ENCODE measurements at regions not wholly inside any gene's neighbourhood (a gene's known extent, or its start where the extent isn't known, plus 50 kb on each side); places are given as distances from the start of the nearest gene placed in this dataset.

DNA sequence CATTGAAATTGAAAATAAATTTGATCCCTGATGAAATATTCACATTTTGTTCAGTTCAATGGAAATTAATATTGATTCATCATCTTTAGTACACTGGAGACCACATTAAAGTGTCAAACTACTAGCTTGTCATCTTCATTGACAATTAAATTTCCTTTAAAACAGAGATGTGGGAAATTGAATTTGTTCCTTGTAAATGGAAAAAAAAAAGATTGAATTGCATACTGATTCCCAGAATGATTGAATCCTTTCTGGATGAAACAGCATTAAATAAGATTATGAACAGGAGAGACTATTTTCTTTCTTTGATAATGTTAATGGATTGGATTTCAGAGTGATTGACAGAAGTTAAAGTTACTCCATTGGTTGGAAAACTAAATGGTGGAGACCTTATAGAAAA lies 241.3 kb upstream of the CNTNAP2 start:
- Mint-ChIP-seq H3K36me3 (ENCODE audit: unreplicated experiment) (no peaks in the 10 kb centered on the region), H3K4me1 (ENCODE audit: low read depth, unreplicated experiment) (no peaks in the 10 kb centered on the region), H3K27me3 (ENCODE audit: unreplicated experiment) (peaks cover 3% of the 10 kb centered on the region), H3K9me3 (ENCODE audit: unreplicated experiment) (no peaks in the 10 kb centered on the region), H3K4me3 (ENCODE audit: unreplicated experiment) (no peak overlapping the region), H3K27ac (ENCODE audit: unreplicated experiment) (no peak overlapping the region)
- no peak for DNase-seq
- TF ChIP-seq, protein P1, sequence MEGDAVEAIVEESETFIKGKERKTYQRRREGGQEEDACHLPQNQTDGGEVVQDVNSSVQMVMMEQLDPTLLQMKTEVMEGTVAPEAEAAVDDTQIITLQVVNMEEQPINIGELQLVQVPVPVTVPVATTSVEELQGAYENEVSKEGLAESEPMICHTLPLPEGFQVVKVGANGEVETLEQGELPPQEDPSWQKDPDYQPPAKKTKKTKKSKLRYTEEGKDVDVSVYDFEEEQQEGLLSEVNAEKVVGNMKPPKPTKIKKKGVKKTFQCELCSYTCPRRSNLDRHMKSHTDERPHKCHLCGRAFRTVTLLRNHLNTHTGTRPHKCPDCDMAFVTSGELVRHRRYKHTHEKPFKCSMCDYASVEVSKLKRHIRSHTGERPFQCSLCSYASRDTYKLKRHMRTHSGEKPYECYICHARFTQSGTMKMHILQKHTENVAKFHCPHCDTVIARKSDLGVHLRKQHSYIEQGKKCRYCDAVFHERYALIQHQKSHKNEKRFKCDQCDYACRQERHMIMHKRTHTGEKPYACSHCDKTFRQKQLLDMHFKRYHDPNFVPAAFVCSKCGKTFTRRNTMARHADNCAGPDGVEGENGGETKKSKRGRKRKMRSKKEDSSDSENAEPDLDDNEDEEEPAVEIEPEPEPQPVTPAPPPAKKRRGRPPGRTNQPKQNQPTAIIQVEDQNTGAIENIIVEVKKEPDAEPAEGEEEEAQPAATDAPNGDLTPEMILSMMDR (IDR thresholded peaks at IDR 0.05; ENCODE audit: partially characterized antibody, unreplicated experiment) = no peak

DNA sequence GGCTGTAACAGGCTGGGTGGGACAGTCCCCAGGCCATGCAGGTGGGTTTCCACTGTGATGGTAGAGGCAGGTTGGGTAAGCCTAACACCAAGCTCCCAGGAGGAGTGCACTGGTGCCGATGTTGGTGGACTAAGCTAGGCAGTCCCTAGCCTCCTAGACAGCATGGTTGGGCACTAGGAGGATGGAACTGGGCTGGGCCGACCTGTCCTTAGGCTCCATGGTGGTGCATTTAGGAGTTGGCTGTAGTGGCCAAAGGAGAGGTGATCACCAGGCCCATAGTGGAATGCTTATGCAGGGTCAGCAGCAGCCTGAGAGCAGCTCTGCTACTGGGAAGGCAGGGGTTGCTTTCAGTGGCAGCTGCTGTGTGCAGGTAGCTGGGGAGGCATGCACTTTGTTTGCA lies 247.7 kb upstream of the CNTNAP2 start:
- H3K27ac Mint-ChIP-seq (ENCODE audit: unreplicated experiment) = no peak overlapping the region
- no peaks in the 10 kb centered on the region for H3K9me3 Mint-ChIP-seq (ENCODE audit: unreplicated experiment)
- H3K4me3 Mint-ChIP-seq (ENCODE audit: unreplicated experiment) = no peak overlapping the region
- TF ChIP-seq, protein P1 (IDR thresholded peaks at IDR 0.05; ENCODE audit: partially characterized antibody, unreplicated experiment) = no peak
- H3K27me3 Mint-ChIP-seq (ENCODE audit: unreplicated experiment) = peaks cover 3% of the 10 kb centered on the region
- no peak for DNase-seq
- no peaks in the 10 kb centered on the region for H3K36me3 Mint-ChIP-seq (ENCODE audit: unreplicated experiment)
- no peaks in the 10 kb centered on the region for H3K4me1 Mint-ChIP-seq (ENCODE audit: low read depth, unreplicated experiment)

DNA sequence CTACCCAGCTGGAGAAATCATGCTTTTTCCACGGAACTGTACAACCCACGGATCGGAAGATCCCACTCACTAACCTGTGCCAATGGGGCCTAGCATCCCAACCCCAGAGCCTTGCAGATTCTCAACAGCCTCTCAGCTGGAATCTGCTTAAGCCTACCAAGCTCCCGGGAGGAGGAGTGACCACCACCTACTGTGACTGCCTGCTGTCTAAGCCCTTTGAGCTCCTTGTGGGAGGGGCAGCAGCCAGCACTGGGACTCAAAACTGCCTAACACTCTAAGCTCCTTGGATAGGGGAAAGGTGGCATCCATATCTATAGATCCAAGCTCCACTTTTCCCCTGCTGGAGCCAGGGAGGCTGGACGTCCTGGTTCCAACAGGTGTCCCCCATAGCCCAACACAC lies 254.4 kb upstream of the CNTNAP2 start:
- TF ChIP-seq, protein P1 (IDR thresholded peaks at IDR 0.05; ENCODE audit: partially characterized antibody, unreplicated experiment) = no peak
- DNase-seq = no peak
- Mint-ChIP-seq H3K27me3 (ENCODE audit: unreplicated experiment) (no peaks in the 10 kb centered on the region), H3K9me3 (ENCODE audit: unreplicated experiment) (no peaks in the 10 kb centered on the region), H3K4me3 (ENCODE audit: unreplicated experiment) (no peak overlapping the region), H3K36me3 (ENCODE audit: unreplicated experiment) (no peaks in the 10 kb centered on the region), H3K27ac (ENCODE audit: unreplicated experiment) (no peak overlapping the region), H3K4me1 (ENCODE audit: low read depth, unreplicated experiment) (no peaks in the 10 kb centered on the region)

DNA sequence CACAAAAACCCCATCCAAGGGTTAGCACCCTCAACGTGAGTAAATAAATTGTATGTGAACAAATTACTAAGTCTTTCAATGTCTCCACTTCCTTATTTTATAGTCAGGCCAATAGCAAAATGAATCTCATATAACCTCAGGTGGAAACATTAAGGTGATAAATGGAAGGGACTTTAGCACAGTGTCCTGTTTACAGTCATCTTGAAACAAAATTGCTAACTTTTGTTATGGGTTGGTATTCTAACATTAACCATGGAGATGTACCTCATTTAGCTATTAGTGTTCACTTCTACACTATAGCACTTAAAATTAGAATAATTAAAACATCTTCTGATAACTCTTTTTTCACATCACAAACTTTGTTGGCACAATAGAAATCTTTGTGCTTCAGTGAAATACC lies 255.8 kb upstream of the CNTNAP2 start:
- no peak for DNase-seq
- peaks cover under 1% of the 10 kb centered on the region for H3K36me3 Mint-ChIP-seq (ENCODE audit: unreplicated experiment)
- TF ChIP-seq, protein P1 (IDR thresholded peaks at IDR 0.05; ENCODE audit: partially characterized antibody, unreplicated experiment) = no peak
- H3K4me3 Mint-ChIP-seq (ENCODE audit: unreplicated experiment) = no peak overlapping the region
- H3K9me3 Mint-ChIP-seq (ENCODE audit: unreplicated experiment) = no peaks in the 10 kb centered on the region
- no peaks in the 10 kb centered on the region for H3K4me1 Mint-ChIP-seq (ENCODE audit: low read depth, unreplicated experiment)
- H3K27me3 Mint-ChIP-seq (ENCODE audit: unreplicated experiment) = no peaks in the 10 kb centered on the region
- H3K27ac Mint-ChIP-seq (ENCODE audit: unreplicated experiment) = no peak overlapping the region

DNA sequence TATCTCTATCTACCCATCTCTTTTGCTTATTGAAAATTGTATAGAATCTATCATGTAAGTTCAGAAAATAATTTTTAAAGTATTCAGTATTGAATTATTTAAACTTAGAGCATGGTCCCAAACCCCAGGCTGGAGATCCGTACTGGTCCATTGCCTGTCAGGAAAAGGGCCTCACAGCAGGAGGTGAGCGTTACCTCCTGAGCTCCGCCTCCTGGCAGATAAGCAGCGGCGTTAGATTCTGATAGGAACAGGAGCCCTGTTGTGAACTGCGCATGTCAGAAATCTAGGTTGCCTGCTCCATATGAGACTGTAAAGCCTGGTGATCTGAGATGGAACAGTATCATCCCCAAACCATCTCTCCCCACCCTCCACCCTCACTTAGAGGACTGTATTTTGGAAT lies 266.0 kb upstream of the CNTNAP2 start:
- no peaks in the 10 kb centered on the region for H3K4me1 Mint-ChIP-seq (ENCODE audit: low read depth, unreplicated experiment)
- DNase-seq = no peak
- no peak overlapping the region for H3K4me3 Mint-ChIP-seq (ENCODE audit: unreplicated experiment)
- no peaks in the 10 kb centered on the region for H3K9me3 Mint-ChIP-seq (ENCODE audit: unreplicated experiment)
- no peaks in the 10 kb centered on the region for H3K27me3 Mint-ChIP-seq (ENCODE audit: unreplicated experiment)
- H3K36me3 Mint-ChIP-seq (ENCODE audit: unreplicated experiment) = peaks cover 3% of the 10 kb centered on the region
- TF ChIP-seq, protein P1 (IDR thresholded peaks at IDR 0.05; ENCODE audit: partially characterized antibody, unreplicated experiment) = no peak
- H3K27ac Mint-ChIP-seq (ENCODE audit: unreplicated experiment) = no peak overlapping the region
